Activated T-cell treated with anti-CD3 and anti-CD28 coated beads for 48 hours (primary cell): ENCODE measurements at regions not wholly inside any gene's neighbourhood (a gene's known extent, or its start where the extent isn't known, plus 50 kb on each side); places are given as distances from the start of the nearest gene placed in this dataset.
"Not testable (repeated sequence)": the region's sequence is repeated elsewhere in the genome, so short reads cannot be mapped to it uniquely, and the experiment has no call there.

Source experiments
- DNase-seq: peaks from one replicate; pipeline ENCODE4 v3.0.0-alpha.2; 2020; ENCODE audit warnings: low read depth

DNA sequence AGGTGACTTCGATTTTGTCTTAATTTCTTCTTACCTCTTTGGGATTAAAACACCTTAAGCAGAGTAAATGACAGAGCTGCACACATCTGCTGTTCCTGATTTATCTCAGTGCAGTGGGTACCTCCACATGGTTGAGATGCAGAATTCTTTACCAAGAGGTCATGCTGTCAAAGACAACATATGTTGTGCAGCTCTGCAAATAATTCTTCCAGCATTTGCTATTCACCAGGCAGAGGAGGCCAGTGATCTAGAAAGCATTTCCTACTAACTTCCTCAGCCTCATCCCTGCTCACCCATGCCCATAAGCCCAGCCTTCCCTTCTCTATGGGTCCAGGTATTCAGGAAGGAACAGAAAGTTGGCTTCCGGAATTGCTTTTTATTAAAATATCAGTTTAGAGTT, 109.3 kb downstream of the THBS2 start:
- no peak for DNase-seq

DNA sequence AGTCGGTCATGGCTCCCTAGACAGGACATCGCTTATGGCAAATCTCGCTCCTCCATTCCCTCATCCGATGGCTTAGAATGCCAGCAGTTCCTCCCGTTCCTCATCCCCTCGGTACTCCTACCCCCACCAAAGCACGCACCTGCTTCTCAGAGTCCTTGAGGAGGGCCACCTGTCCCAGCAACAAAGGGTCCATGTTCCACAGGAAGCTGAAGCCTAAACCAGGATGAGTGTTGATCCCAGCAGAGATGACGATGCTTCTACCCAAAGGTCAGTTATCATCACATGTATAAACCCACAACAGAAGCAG, 111.2 kb downstream of the THBS2 start:
- DNase-seq, result no peak

DNA sequence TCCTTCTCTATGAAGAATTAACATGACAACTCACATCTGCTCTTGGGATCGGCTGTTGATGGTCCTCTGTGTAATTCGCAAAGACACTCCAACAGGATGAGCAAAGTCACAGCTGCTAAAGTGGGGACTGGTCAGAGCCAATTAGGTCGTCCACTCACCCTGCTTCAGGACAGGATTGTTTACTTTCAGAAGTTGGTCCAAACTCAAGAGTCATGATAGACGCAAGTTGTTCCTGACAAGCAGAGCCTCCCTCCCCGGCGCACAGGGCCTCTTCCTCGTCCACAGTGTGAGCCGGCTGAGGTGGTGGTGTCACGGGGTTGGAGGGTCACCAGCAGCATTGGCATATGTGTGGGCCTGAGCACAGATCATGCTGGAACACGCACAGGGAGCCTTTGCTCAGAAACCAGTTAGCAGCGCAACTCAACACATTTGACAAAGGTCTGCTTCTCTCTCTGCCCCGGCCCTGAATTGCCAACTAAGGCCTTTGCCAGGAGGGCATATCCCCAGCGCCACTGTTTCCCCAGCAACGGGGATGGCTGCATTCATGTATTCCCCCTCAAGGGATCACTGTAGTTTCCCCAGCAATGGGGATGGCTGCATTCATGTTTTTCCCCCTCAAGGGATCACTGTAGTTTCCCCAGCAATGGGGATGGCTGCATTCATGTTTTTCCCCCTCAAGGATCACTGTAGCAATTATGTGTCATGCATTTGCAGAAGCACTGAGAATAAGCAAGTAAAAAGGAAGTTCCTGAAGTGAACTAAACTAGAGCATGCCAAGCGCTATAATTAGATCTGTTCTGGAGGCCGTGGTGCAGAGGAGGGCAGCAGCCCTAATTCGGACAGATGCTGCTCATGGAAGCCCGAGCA, 111.7 kb downstream of the THBS2 start:
- DNase-seq, result no peak

DNA sequence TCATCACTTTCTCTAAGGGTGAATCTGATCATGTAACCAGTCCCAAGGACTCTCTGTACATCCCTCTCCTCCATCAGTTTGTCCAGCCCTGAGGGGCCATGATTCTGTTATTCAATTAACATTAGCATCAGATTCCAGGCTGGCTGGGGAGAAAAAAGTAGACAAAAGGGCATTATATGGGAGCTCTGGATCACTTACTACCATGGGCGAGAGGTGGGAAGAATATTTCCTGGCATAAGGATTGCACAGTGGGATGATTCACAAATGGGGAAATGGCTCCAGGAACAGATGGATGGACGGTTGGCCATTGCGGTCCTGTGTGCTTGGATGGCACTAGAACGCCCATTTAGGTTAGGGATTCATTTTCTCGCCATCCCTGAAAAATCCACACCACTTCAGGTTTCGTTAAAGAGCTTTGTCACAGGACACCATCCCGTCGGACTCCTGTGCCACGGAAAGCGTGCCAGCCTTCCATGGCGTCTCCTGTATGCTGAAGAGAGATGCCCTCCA, 112.6 kb downstream of the THBS2 start:
- DNase-seq, result no peak

DNA sequence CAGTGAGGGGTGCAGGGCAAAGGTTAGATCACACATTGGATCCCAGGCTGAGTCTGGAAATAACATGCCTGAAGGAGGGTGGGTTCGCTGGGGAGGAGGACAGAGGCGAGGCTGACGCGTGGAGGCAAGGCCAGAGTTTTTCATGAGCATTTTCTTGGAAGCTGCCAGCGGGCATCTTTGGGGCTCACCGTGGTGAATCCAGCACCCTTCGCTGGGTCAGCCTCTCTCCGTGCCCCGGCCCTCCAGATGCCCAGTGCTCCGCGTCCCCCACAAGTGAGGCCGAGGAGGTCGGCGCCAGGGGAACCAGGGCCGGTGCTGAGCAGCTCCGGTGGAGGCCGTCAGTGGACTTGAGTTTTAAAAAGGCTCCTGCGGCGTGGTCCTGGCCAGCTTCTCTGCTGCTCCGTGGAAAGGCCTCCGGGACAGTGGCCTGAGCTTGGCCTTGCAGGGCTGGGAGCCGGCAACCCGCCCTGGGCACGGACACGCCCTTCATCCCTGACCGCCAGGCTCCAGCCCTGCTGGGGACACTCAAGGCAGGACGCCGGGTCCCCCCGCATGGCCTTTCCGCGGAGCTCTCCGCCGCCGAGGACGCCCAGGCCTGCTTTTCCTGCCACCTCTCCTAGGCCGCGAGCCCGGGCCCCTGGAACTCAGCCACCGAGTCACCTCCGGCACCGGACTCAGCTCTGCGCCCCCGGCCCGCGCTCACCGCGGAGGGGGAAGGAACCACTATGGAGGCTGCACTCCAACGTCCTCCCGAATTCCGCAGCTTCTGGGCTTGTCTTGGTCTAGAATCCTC, 114.3 kb downstream of the THBS2 start:
- no peak for DNase-seq

DNA sequence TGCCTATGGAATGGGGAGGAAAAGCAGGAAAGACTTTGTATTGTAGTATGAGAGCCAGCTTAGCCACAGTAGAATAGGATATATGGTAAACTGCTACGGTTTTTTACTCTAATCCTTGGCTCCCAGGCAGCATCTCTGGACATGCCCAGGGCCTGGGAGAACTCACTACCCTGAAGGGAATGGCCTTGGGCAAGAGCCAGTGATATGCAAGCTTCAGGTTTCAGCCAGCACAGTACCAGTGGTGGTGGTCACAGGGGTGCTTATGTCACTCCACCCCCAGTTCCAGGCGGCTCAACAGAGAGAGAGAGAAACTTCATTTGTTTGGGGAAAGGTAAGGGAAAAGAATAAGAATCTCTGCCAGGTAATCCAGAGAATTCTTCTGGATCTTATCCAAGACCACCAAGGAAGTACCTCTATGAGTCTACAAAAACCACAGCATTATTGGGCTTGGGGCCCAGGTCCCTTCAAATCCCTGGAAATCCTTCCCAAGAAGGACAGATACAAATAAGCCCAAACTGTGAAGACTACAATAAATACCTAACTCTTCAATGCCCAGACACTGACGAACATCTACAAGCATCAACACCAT, 121.2 kb downstream of the THBS2 start:
- DNase-seq, result no peak

DNA sequence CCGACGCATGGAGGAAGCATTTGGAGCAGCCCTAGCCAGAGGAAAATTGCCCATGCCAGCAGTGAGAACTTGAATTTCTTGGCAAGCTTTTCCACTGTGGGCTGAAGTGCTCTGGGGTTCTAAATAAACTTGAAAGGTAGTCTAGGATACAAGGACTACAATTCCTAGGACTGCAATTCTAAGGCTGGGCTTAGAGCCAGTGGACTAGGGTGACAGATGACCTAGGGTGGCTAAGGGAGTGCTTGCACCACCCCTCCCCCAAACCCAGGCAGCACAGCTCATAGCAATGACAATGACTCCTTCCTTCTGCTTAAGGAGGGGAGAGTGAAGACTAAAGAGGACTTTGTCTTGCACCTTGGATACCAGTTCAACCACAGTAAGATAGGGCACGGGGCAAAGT, 122.3 kb downstream of the THBS2 start:
- no peak for DNase-seq

DNA sequence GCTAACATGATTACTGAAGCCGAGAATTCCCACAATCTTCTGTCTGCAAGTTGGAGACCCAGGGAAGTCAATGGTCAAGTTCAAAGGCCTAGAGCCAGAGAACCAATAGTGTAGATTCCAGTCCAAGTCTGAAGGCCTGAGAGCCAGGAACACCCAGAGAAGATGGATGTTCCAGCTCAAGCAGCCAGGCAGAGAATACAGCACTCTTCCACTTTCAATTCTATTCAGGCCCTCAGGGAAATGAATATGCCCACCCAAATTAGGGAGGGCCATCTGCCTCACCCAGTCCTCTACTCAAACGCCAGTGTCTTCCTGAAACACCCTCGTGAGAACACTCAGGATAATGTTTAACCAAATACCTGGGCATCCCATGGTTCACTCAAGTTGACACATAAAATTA, 123.5 kb downstream of the THBS2 start:
- DNase-seq, result no peak

DNA sequence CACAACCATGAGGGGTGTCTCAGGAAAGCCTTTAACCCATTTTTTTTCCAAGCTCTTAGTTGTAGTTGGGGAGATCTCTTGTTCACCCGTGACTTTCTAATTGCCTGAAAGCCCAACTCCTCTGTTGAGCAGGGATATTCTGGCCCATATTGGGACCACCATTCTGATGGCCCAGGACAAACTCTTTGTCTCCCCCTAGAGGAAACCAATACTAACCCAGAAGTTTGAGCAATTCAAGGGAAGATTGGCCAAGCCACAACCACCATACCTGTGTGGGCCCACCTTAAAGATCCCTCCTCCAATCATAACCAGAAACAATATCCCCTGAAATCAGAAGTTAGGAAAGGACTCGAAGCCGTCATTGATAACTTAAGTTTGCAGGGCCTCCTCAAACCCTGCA, 132.6 kb downstream of the THBS2 start:
- no peak for DNase-seq

DNA sequence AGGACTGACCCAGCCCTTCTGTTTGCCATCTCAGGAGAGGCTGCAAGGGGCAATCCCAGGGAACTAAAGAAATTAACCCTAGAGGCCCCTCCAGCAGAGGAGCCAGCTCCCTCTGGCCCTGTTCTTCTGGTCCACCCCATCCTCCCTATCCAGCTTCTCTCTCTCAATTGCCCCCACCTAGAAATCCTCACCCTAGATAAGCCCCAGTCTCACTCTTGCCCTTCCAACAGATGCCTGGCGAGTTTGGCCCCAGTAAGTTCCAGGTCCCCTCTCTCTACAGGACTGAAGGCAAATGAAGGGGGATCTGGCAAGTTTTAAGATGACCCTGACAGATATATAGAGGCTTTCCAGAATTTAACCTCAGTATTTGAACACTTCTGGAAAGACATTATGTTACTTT, 134.0 kb downstream of the THBS2 start:
- no peak for DNase-seq

DNA sequence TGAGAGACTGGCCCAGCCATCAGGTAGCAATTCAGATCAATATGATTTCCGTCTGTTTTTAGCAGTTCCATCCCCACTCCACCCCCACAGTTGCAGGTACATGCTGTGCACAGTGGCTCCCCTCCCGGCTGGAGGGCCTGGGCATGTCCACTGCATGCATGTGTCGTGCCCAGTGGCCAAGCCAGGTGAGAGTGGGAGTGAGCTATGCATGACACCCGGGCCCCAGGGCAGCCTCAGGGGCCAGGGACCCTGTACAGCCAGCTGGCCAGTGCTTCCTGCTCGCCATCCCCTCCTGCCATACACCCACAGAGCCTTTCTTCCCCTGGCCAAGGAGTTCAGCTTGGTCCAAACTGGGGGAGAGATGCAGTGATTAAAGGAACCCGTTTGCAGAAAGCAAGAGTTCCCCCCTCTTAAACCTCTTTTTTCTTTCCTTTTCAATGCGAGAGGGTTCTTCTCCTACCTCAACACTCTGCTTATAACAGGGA, 135.3 kb downstream of the THBS2 start:
- no peak for DNase-seq

DNA sequence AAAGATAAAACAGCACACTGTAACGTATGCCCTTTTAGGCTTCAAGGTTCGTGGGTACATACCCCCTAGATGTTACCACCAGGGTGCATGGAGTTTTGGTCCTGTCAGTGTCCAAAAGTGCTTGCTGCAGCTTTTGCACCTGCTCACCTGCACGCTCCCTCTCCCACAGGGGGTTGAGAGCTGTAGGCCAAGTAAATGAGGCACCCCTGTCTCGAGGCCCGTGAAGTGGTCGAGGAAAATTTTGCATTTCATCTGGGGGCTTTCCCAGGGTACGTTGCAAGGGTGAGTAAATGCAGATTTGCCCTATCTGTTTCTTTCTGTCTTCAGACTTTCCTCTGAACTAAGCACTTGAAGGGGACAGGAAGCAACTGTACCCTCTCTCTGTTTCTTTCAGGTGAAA, 136.0 kb downstream of the THBS2 start:
- no peak for DNase-seq

DNA sequence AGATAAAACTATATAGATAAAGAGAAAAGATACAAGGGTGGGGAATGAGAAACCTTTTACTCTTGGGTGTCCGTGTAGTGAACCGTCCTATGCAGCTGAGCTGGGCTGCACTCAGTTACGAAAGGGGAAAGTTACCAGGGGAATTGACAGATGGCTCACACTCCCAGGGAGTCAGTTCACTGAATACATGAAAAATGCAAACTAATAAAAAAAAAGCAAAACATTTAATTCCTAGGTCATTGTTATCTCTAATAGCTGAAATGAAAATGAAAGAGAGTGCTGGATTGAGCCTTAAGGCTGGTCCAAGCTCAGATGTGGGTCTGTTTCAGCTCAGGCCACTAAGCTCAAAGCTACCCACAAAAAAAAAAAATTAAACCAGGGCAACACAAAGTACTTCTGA, 138.0 kb downstream of the THBS2 start:
- DNase-seq, result no peak

DNA sequence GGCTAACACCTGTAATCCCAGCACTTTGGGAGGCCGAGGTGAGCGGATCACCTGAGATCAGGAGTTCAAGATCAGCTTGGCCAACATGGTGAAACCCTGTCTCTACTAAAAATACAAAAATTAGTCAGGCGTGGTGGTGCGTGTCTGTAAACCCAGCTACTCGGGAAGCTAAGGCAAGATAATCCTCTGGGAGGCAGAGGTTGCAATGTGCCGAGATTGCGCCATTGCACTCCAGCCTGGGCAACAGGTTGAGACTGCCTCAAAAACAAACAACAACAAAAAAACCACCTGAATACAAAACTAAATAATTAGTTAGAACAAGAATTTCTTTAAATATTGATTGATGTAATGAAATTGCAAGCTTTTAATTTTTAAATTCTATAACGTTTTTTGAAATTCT, 139.0 kb downstream of the THBS2 start:
- not testable (repeated sequence) for DNase-seq

DNA sequence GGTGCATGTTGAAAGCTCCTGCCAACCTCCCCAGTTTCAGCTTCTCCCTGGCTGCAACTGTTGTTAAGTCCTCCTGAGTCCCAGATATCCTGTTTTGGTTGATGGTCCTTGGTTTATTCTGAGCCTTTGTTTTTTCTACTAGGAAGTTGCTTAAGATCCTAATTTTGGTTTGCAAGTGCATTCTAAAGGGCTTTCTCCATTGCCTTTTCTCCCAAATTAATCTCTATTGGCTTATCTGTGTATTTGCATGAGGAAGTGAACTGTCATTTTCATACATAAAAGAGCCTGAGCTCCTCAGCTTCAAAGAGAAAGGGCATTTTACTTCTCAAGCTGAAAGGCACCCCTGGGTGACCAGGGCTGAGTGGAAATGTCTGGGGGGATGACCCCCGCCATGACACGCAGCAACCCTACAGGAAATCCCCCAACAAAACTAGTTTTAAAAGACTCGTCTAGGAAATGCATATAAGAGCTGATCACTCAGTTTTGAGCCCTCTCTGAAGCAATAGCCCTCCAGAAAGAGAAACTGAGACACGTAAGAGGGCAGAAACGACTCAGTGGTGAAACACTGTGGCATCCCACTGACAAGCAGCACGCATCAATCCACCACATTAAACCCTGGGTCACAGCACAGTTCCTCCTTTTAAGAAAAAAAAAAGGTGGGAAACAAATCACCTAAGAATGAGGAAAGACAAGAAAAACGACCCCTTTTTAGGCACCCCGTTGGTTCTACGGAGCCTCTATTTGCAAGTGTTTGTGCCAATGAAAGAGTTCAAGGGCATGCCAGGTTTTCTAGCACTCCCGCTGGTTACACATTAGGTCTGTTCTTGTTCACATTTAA, 140.9 kb downstream of the THBS2 start:
- no peak for DNase-seq

DNA sequence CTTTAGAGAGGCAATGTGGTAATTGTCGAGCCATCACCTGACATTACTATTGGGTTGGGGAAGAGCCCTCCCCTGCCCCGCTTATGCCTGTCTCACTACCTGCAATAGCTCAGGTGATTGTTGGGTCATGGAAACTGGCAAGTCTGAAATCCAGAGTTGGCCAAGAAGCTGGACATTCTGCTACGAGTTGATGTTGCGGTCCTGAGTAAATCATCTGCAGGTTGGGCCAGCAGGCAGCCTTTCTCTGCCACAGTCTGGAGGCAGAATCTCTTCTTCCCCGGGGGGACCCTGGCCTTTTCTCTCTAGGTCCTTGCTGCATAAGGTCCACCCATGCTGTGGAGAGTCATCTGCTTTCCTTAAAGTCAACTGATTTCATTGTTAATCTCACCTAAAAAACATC, 142.4 kb downstream of the THBS2 start:
- DNase-seq, result no peak

DNA sequence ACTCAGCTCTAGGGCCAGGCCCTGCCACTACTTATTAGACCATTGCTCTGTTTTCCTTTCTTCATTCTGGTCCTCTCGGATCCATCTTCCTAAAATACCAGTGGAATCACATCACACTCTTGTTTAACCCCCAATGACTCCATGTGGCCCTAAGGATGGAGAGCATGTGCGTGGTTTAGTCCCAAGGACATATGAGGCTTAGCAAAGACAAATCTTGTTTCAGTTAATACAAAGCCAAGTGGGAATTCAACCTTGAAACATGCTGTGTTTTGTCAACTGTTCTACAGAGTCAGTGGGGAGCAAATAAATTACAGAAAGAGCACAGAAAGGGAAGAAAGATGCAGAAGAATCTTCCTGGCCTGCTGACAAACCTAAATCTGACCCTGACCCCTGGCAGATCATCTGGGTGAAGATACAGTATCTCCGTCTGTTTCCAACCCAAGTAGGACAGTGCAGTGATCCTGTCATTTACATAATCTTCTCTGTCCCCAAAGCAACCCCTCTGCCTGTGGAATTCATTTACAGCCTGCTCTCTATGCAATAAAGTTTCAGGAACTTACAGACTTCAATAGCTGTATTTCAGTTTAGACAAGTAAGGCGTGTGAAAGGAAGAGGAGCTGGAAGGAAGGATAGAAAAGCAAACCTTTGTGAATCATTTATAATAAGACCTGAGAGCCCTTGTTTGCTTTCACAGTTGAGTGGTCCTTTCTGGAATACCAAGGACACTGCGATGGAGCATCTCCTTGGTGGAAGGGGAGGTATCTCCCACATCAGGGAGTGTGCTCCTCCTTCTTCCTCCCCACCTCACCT, 144.0 kb downstream of the THBS2 start:
- no peak for DNase-seq

DNA sequence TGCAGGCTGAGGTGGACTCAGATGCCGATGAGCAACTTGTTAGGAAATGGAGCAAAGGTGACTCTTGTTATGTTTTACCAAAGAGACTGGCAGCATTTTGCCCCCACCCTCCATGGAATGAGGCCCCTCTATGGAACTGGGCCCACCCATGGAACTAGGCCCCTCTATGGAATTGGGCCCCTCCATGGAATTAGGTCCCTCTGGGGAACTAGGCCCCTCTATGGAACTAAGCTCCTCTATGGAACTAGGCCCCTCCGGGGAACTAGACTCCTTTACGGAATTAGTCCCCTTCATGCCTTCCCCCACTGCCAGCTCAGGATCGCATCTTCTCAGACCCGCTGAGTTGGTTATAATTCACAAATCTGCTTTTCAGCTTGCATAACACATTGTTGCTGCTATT, 144.9 kb downstream of the THBS2 start:
- DNase-seq, result no peak

DNA sequence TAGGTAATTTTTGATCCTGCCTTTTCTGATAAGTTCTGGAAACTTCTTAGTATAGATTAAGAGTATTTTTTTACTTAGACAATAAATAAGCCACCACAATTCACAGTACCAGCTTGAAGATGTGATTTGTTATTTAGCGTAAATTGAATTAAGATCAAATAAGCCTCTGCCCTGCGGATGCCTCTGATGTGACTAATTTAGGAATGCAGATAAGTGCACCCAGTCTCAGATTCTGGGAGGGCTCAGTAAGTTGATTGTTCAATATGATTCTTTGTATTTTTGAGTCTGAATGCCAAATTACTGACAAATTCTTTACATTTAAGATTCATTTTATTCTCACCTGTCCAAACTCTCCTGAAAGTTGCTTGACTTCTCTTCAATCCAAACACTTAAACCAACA, 147.5 kb downstream of the THBS2 start:
- no peak for DNase-seq

DNA sequence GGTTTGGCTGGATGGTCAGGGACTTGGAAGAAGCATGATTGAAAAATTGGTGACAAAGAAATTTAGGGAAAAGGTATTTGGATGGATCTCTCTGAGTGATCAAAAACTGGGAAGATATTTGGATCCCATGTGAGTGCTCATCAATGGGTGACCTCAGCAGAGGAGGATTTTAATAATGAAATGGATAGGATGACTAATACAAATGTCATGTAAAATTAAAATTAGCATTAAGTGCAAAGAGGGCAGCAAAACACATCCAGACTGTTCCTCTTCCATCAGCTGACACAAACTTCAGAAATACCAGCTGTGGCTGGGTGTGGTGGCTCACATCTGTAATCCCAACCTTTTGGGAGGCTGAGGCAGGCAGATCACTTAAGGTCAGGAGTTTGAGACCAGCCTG, 151.7 kb downstream of the THBS2 start:
- DNase-seq, result no peak
